SK-N-SH treated with all-trans-retinoic acid at 6 μM for 48 hours (cell line): ENCODE measurements at regions not wholly inside any gene's neighbourhood (a gene's known extent, or its start where the extent isn't known, plus 50 kb on each side); places are given as distances from the start of the nearest gene placed in this dataset.
A peak's percentile ranks its signal among the peaks of the same experiment; 100 is the strongest.

Experiments used
- ATAC-seq: fragments of 200-7000 bp; cut with Tn5 transposase; 3 replicates; pipeline ENCODE4 v1.9.1; 2020; ENCODE audit warnings: mild to moderate bottlenecking, moderate library complexity
- ARNTL ChIP-seq: fragments of 450-650 bp; formaldehyde crosslinking; IDR thresholded peaks from 2 replicates; pipeline ENCODE4 v1.5.0; 2020; ENCODE audit warnings: low read depth, mild to moderate bottlenecking, moderate library complexity, borderline replicate concordance
- ESRRG ChIP-seq: fragments of 250-450 bp; sonication (Bioruptor Pico); IDR thresholded peaks from 2 replicates; pipeline ENCODE4 v1.6.1; 2021; ENCODE audit warnings: mild to moderate bottlenecking
- ISL1 ChIP-seq: fragments of 250-450 bp; sonication (Bioruptor Pico); IDR thresholded peaks from 2 replicates; pipeline ENCODE4 v2.1.2; 2022; ENCODE audit warnings: mild to moderate bottlenecking, moderate library complexity
- POU6F1 ChIP-seq: fragments of 250-450 bp; sonication (Bioruptor Pico); IDR thresholded peaks from 2 replicates; pipeline ENCODE4 v1.8.0; 2021; ENCODE audit warnings: low read depth, mild to moderate bottlenecking, moderate library complexity, borderline replicate concordance
- PPARA ChIP-seq: fragments of 250-450 bp; sonication (Bioruptor Pico); IDR thresholded peaks from 2 replicates; pipeline ENCODE4 v1.5.0; 2020; ENCODE audit warnings: mild to moderate bottlenecking, borderline replicate concordance
- SNAI2 ChIP-seq: fragments of 250-450 bp; sonication (Bioruptor Pico); IDR thresholded peaks from 2 replicates; pipeline ENCODE4 v1.5.0; 2020; ENCODE audit warnings: mild to moderate bottlenecking, moderate library complexity
- TCF4 ChIP-seq: fragments of 250-450 bp; sonication (Bioruptor Pico); IDR thresholded peaks from 2 replicates; pipeline ENCODE4 v1.8.0; 2021; ENCODE audit warnings: mild to moderate bottlenecking, moderate library complexity, borderline replicate concordance
- TOX ChIP-seq: fragments of 250-450 bp; sonication (Bioruptor Pico); IDR thresholded peaks from 2 replicates; pipeline ENCODE4 v1.8.0; 2021; ENCODE audit warnings: mild to moderate bottlenecking, moderate library complexity, borderline replicate concordance
- TSHZ2 ChIP-seq: fragments of 250-450 bp; sonication (Bioruptor Pico); IDR thresholded peaks from 2 replicates; pipeline ENCODE4 v1.5.0; 2020; ENCODE audit warnings: mild to moderate bottlenecking, moderate library complexity
- ZFP3 ChIP-seq: fragments of 250-450 bp; sonication (Bioruptor Pico); IDR thresholded peaks from 2 replicates; pipeline ENCODE4 v1.5.0; 2020; ENCODE audit warnings: mild to moderate bottlenecking, moderate library complexity
- ZFP30 ChIP-seq: fragments of 450-650 bp; formaldehyde crosslinking; IDR thresholded peaks from 2 replicates; pipeline ENCODE4 v1.5.0; 2022; ENCODE audit warnings: mild to moderate bottlenecking, moderate library complexity
- ZNF565 ChIP-seq: fragments of 450-650 bp; formaldehyde crosslinking; conservative IDR thresholded peaks from 2 replicates; pipeline ENCODE4 v1.5.0; 2020; ENCODE audit warnings: low read depth, mild to moderate bottlenecking, moderate library complexity
- ZNF70 ChIP-seq: fragments of 450-650 bp; formaldehyde crosslinking; IDR thresholded peaks from 2 replicates; pipeline ENCODE4 v1.5.0; 2020; ENCODE audit warnings: mild to moderate bottlenecking, moderate library complexity

GRCh38 chr15:35305031-35305550 is 220.0 kb upstream of the NANOGP8 start:
- no peak; the same call in 1 of the 3 replicates for ATAC-seq
- TF ChIP-seq SNAI2 (CRISPR knock-in tag): 0 out of 2 replicates have a peak, but pooled peaks have one; percentile 20
- no peak for TF ChIP-seq ESRRG (CRISPR knock-in tag)
- TF ChIP-seq TOX (CRISPR knock-in tag): peak; percentile 8; the same call in 1 of the 2 replicates
- TF ChIP-seq ISL1: peak; percentile 43
- no peak for TF ChIP-seq TSHZ2 (CRISPR knock-in tag)

- ATAC-seq: no peak
- TF ChIP-seq PPARA (CRISPR knock-in tag) (no peak), ZNF565 (CRISPR knock-in tag) (no peak), TCF4 (CRISPR knock-in tag) (no peak), ZFP3 (CRISPR knock-in tag) (no peak), ARNTL (CRISPR knock-in tag) (no peak), ZNF70 (CRISPR knock-in tag) (no peak), POU6F1 (CRISPR knock-in tag) (no peak), TSHZ2 (CRISPR knock-in tag) (no peak), ZFP30 (CRISPR knock-in tag) (no peak)
Observed at GRCh38 chr15:35304389-35304788, 219.3 kb upstream of the NANOGP8 start.

- no peak for ATAC-seq
Observed at GRCh38 chr15:35302334-35302733, 217.2 kb upstream of the NANOGP8 start.

More at GRCh38 chr15:35302334-35302733, 217.2 kb upstream of the NANOGP8 start:
- TF ChIP-seq PPARA (CRISPR knock-in tag) (no peak), TSHZ2 (CRISPR knock-in tag) (no peak)
